MM.1S (cell line): ENCODE measurements at regions not wholly inside any gene's neighbourhood (a gene's known extent, or its start where the extent isn't known, plus 50 kb on each side); places are given as distances from the start of the nearest gene placed in this dataset.

Experiments
- DNase-seq: peaks from one replicate; pipeline ENCODE4 v3.0.0-alpha.2; 2015
- H2AFZ ChIP-seq: fragments of 300-600 bp; sonication (generic); 2 replicates; pipeline ENCODE4 v1.6.0; 2016; ENCODE audit warnings: antibody characterized with exemption, low read length
- H3F3A ChIP-seq: fragments of 300-600 bp; sonication (generic); 2 replicates; pipeline ENCODE4 v1.6.1; 2016; ENCODE audit warnings: mild to moderate bottlenecking, antibody characterized with exemption, low read length, moderate library complexity, mixed read lengths; ENCODE audit not compliant: insufficient read depth
- H3K27ac ChIP-seq: fragments of 300-600 bp; sonication (generic); 2 replicates; pipeline ENCODE4 v1.5.1; 2016; ENCODE audit warnings: mild to moderate bottlenecking, low read length
- H3K27me3 ChIP-seq: fragments of 300-600 bp; sonication (generic); replicated peaks from 2 replicates; pipeline ENCODE4 v1.6.0; 2016; ENCODE audit warnings: low read length; ENCODE audit not compliant: insufficient read depth
- H3K36me3 ChIP-seq: fragments of 300-600 bp; sonication (generic); replicated peaks from 2 replicates; pipeline ENCODE4 v1.6.1; 2016; ENCODE audit warnings: mild to moderate bottlenecking, low read length, mixed read lengths; ENCODE audit not compliant: insufficient read depth
- H3K4me1 ChIP-seq: fragments of 300-600 bp; sonication (generic); 2 replicates; pipeline ENCODE4 v1.6.1; 2016; ENCODE audit warnings: low read length, mixed read lengths
- H3K4me2 ChIP-seq: fragments of 300-600 bp; sonication (generic); 2 replicates; pipeline ENCODE4 v1.6.0; 2016; ENCODE audit warnings: low read depth, low read length
- H3K4me3 ChIP-seq: fragments of 300-600 bp; sonication (generic); 2 replicates; pipeline ENCODE4 v1.5.1; 2016; ENCODE audit warnings: low read length, mixed read lengths
- H3K79me2 ChIP-seq: fragments of 300-600 bp; sonication (generic); 2 replicates; pipeline ENCODE4 v1.6.1; 2016; ENCODE audit warnings: mixed run types, low read length, mixed read lengths
- H3K9ac ChIP-seq: fragments of 300-600 bp; sonication (generic); 2 replicates; pipeline ENCODE4 v1.6.1; 2016; ENCODE audit warnings: low read length, mixed read lengths
- H3K9me2 ChIP-seq: fragments of 300-600 bp; sonication (generic); replicated peaks from 2 replicates; pipeline ENCODE4 v1.6.1; 2016; ENCODE audit warnings: mild to moderate bottlenecking, low read length, mixed read lengths; ENCODE audit not compliant: insufficient read depth
- H3K9me3 ChIP-seq: fragments of 300-600 bp; sonication (generic); replicated peaks from 2 replicates; pipeline ENCODE4 v1.6.1; 2016; ENCODE audit warnings: mild to moderate bottlenecking, low read length, mixed read lengths; ENCODE audit not compliant: insufficient read depth
- H4K20me1 ChIP-seq: fragments of 300-600 bp; sonication (generic); 2 replicates; pipeline ENCODE4 v1.6.1; 2016; ENCODE audit warnings: mild to moderate bottlenecking, low read length, moderate library complexity, mixed read lengths; ENCODE audit not compliant: insufficient read depth
- CTCF ChIP-seq: fragments of 300-600 bp; sonication (generic); IDR thresholded peaks from 2 replicates; pipeline ENCODE4 v1.5.1; 2016; ENCODE audit warnings: antibody characterized with exemption, low read length, mixed read lengths
- EZH2 ChIP-seq: fragments of 300-600 bp; sonication (generic); optimal IDR thresholded peaks from 2 replicates; pipeline ENCODE3; 2017; ENCODE audit warnings: low read depth, mild to moderate bottlenecking, antibody characterized with exemption, low read length, mixed read lengths
- EZH2phosphoT487 ChIP-seq: fragments of 300-600 bp; sonication (generic); IDR thresholded peaks from 2 replicates; pipeline ENCODE4 v1.6.1; 2018; ENCODE audit warnings: antibody characterized with exemption, low read length

GRCh38 chr12:115639648-115640012 is 637.9 kb downstream of the MED13L start:
- Histone ChIP-seq H3K9ac (no peak overlapping the region), H3F3A (no peaks in the 10 kb centered on the region), H3K79me2 (no peaks in the 10 kb centered on the region), H3K36me3 (no peaks in the 10 kb centered on the region), H2AFZ (no peak overlapping the region), H3K4me3 (no peak overlapping the region), H3K4me1 (no peaks in the 10 kb centered on the region; the same call in 1 of the 2 replicates), H3K27me3 (no peaks in the 10 kb centered on the region), H3K9me2 (no peaks in the 10 kb centered on the region), H3K9me3 (no peaks in the 10 kb centered on the region), H3K4me2 (no peak overlapping the region), H4K20me1 (no peaks in the 10 kb centered on the region), H3K27ac (no peak overlapping the region; the same call in 1 of the 2 replicates)
- no peak for TF ChIP-seq EZH2phosphoT487
- no peak for TF ChIP-seq CTCF
- TF ChIP-seq EZH2, result no peak
- no peak for DNase-seq

- Histone ChIP-seq H3K27me3 (no peaks in the 10 kb centered on the region), H4K20me1 (no peaks in the 10 kb centered on the region), H2AFZ (no peak overlapping the region), H3K27ac (no peak overlapping the region), H3K79me2 (no peaks in the 10 kb centered on the region), H3K36me3 (no peaks in the 10 kb centered on the region), H3K9me2 (no peaks in the 10 kb centered on the region), H3K9me3 (no peaks in the 10 kb centered on the region), H3K4me2 (no peak overlapping the region), H3K9ac (no peak overlapping the region), H3K4me1 (no peaks in the 10 kb centered on the region; the same call in 1 of the 2 replicates), H3F3A (no peaks in the 10 kb centered on the region), H3K4me3 (no peak overlapping the region)
- no peak for TF ChIP-seq CTCF
- TF ChIP-seq EZH2phosphoT487, result no peak
- TF ChIP-seq EZH2, result no peak
- DNase-seq, result no peak
These were observed 638.5 kb downstream of the MED13L start for GRCh38 chr12:115638733-115639647.

GRCh38 chr12:115636546-115636945 is 640.9 kb downstream of the MED13L start:
- Histone ChIP-seq H3K9me2 (no peaks in the 10 kb centered on the region), H3K79me2 (no peaks in the 10 kb centered on the region), H3K36me3 (no peaks in the 10 kb centered on the region), H3K27me3 (no peaks in the 10 kb centered on the region), H3K9me3 (no peaks in the 10 kb centered on the region), H3K4me2 (no peak overlapping the region), H3F3A (no peaks in the 10 kb centered on the region), H3K27ac (no peak overlapping the region), H3K4me3 (no peak overlapping the region), H4K20me1 (no peaks in the 10 kb centered on the region), H3K9ac (no peak overlapping the region), H3K4me1 (no peaks in the 10 kb centered on the region; the same call in 1 of the 2 replicates), H2AFZ (no peak overlapping the region)
- TF ChIP-seq EZH2 (no peak), CTCF (no peak), EZH2phosphoT487 (no peak)
- DNase-seq, result no peak
